HFFc6 (cell line): ENCODE measurements at regions not wholly inside any gene's neighbourhood (a gene's known extent, or its start where the extent isn't known, plus 50 kb on each side); places are given as distances from the start of the nearest gene placed in this dataset.

Source experiments
- DNase-seq: peaks from one replicate; pipeline ENCODE4 v3.0.0-alpha.2; 2018
- H3K27ac Mint-ChIP-seq: 2 replicates; pipeline ENCODE4 v1.8.0; 2020; ENCODE audit warnings: mild to moderate bottlenecking, mixed read lengths
- H3K27me3 Mint-ChIP-seq: 2 replicates; pipeline ENCODE4 v1.8.0; 2021; ENCODE audit warnings: mild to moderate bottlenecking, moderate library complexity, mixed read lengths; ENCODE audit not compliant: insufficient read depth
- H3K36me3 Mint-ChIP-seq: 2 replicates; pipeline ENCODE4 v1.8.0; 2021; ENCODE audit warnings: low read depth, mixed read lengths
- H3K4me1 Mint-ChIP-seq: 2 replicates; pipeline ENCODE4 v1.8.0; 2020; ENCODE audit warnings: low read depth, mixed read lengths
- H3K4me3 Mint-ChIP-seq: 2 replicates; pipeline ENCODE4 v1.8.0; 2020; ENCODE audit warnings: mild to moderate bottlenecking, moderate library complexity, mixed read lengths
- H3K9me3 Mint-ChIP-seq: 2 replicates; pipeline ENCODE4 v1.8.0; 2020; ENCODE audit warnings: mild to moderate bottlenecking, mixed read lengths
- TF ChIP-seq, protein P1 (sequence below): fragments of 200-600 bp; sonication (generic); IDR thresholded peaks from 2 replicates; pipeline ENCODE4 v1.5.0; 2021; ENCODE audit warnings: antibody characterized with exemption, mild to moderate bottlenecking

DNA sequence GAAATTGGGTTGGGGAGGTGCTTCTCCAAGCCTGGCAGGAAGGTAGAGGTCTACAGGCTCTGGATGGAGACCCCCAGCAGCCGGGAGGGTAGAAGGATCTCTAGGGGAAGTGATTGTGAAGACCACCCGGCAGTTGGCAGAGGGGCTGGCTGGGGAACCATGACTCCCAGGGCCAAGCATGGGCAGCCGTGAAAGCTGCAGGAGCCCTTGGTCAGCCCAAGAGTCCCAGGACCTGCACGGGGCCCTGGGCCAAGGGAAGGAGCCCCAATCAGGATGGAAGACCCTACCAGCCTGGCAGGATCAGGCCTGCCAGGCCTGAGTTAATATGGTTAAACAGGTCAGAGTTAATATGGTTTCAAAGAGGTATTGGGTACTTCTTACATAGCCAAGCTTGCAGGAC, 126.3 kb upstream of the NANOS1 start:
- TF ChIP-seq, protein P1, sequence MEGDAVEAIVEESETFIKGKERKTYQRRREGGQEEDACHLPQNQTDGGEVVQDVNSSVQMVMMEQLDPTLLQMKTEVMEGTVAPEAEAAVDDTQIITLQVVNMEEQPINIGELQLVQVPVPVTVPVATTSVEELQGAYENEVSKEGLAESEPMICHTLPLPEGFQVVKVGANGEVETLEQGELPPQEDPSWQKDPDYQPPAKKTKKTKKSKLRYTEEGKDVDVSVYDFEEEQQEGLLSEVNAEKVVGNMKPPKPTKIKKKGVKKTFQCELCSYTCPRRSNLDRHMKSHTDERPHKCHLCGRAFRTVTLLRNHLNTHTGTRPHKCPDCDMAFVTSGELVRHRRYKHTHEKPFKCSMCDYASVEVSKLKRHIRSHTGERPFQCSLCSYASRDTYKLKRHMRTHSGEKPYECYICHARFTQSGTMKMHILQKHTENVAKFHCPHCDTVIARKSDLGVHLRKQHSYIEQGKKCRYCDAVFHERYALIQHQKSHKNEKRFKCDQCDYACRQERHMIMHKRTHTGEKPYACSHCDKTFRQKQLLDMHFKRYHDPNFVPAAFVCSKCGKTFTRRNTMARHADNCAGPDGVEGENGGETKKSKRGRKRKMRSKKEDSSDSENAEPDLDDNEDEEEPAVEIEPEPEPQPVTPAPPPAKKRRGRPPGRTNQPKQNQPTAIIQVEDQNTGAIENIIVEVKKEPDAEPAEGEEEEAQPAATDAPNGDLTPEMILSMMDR, result no peak
- no peak overlapping the region for H3K27ac Mint-ChIP-seq
- no peak overlapping the region for H3K4me3 Mint-ChIP-seq
- no peaks in the 10 kb centered on the region for H3K9me3 Mint-ChIP-seq
- no peaks in the 10 kb centered on the region for H3K4me1 Mint-ChIP-seq
- no peaks in the 10 kb centered on the region for H3K36me3 Mint-ChIP-seq
- DNase-seq, result no peak
- peaks cover 12% of the 10 kb centered on the region for H3K27me3 Mint-ChIP-seq

DNA sequence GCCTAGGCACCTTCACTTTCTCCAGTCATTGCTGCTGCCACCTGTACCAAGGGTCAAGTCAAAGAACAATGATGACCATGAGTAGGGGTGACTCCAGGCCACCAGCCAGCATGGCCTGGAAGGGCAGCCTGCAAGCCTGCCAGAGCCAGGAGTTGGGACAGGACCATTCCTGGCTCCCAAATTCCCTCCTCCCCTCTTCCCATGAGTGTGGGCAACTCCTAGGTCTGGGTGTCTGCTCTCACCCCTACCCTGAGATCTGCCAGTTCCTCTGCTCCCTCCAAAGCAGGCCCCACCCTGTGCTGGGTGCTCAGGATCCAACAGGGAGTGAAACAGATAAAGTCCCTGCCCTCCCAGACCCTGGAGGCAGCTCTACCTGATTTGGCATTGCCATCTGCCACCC, 125.8 kb upstream of the NANOS1 start:
- TF ChIP-seq, protein P1, result no peak
- H3K9me3 Mint-ChIP-seq, result no peaks in the 10 kb centered on the region
- no peak overlapping the region for H3K27ac Mint-ChIP-seq
- DNase-seq, result no peak
- no peaks in the 10 kb centered on the region for H3K36me3 Mint-ChIP-seq
- H3K4me3 Mint-ChIP-seq, result no peak overlapping the region
- H3K4me1 Mint-ChIP-seq, result no peaks in the 10 kb centered on the region
- H3K27me3 Mint-ChIP-seq, result peaks cover 12% of the 10 kb centered on the region

DNA sequence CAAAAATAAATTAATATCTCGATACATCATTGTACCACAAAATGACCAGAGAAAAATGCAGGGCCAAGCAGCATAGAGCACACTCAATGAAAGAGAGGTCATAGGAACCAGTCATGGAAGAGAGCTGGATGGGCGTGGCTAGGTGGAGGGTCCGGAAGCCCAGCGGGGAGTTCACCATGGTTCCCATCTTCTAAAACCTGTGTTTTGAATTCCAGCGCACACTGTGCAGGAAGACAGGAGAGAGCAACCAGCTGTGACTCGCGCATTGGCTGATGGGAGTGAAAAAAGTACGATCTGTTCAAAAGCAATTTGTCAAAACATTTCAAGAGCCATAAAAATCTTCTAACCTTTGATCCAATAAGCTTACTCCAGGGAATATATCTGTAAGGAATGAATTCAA, 125.2 kb upstream of the NANOS1 start:
- no peak overlapping the region for H3K4me3 Mint-ChIP-seq
- DNase-seq, result no peak
- TF ChIP-seq, protein P1, result no peak
- no peaks in the 10 kb centered on the region for H3K36me3 Mint-ChIP-seq
- no peaks in the 10 kb centered on the region for H3K9me3 Mint-ChIP-seq
- H3K4me1 Mint-ChIP-seq, result no peaks in the 10 kb centered on the region
- peaks cover 16% of the 10 kb centered on the region for H3K27me3 Mint-ChIP-seq
- H3K27ac Mint-ChIP-seq, result no peak overlapping the region

DNA sequence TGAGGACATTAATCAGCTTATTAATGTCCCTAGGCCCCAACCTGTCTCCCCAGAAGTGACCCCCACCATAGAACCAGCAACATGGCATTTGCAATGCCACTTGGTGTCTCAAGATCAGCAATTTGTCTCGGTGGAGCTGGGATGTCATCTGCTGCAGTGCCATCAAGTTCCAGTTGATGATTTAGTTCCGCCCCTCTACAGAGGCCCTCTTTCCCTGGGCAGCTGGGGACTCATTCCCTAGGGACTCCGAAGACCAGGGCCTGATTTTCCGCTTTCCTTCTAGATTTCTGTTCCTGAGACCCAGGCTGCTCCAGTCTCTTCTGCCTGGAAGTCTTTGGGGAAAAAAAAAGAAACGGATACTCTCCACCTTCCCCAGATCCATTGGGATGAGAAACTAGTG, 122.5 kb upstream of the NANOS1 start:
- Mint-ChIP-seq H3K4me1 (peaks cover 14% of the 10 kb centered on the region), H3K4me3 (no peak overlapping the region), H3K27ac (no peak overlapping the region), H3K36me3 (no peaks in the 10 kb centered on the region), H3K27me3 (peaks cover 14% of the 10 kb centered on the region), H3K9me3 (no peaks in the 10 kb centered on the region)
- no peak for DNase-seq
- TF ChIP-seq, protein P1, result no peak

DNA sequence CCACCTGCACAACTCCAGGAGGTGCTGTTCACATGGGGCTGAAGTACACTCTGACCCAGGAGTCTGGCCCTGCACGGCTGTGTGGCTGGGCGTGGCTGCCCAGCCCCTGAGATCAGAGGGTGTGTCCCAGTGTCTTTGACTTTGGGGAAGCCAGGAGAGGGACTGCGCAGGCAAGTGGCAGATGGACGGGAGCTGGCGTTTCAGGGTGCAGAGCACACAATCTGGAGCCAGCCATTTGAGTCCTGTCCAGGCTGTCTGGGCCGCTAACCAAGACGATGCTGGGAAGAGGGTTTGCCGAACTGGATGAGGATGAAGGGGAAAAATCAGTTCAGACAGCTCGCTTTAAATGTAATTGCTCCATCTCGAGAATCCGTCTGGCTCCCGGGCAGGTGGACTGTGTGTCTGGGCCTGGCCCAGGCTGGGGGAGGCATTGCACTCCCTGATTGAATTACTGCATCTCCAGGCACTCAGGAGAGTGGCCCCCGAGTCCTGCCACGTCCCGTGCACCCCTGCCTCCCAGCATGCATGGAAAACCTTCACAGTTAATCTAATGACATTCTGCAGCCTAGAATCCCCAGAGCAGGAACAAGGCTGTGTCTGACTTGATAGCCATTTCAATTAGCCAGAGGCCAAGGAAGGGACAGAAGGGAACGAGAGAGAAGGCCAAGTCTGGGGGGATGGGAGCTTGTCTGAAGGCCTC, 120.8 kb upstream of the NANOS1 start:
- no peak overlapping the region for H3K4me3 Mint-ChIP-seq

More for the DNA sequence above, 120.8 kb upstream of the NANOS1 start:
- H3K36me3 Mint-ChIP-seq, result no peaks in the 10 kb centered on the region
- TF ChIP-seq, protein P1, result no peak
- H3K27me3 Mint-ChIP-seq, result peaks cover 8% of the 10 kb centered on the region
- DNase-seq, result no peak
- no peaks in the 10 kb centered on the region for H3K9me3 Mint-ChIP-seq
- H3K27ac Mint-ChIP-seq, result no peak overlapping the region
- H3K4me1 Mint-ChIP-seq, result peaks cover 21% of the 10 kb centered on the region
